ENCODE measurements at regions not wholly inside any gene's neighbourhood (a gene's known extent, or its start where the extent isn't known, plus 50 kb on each side); places are given as distances from the start of the nearest gene placed in this dataset.

DNA sequence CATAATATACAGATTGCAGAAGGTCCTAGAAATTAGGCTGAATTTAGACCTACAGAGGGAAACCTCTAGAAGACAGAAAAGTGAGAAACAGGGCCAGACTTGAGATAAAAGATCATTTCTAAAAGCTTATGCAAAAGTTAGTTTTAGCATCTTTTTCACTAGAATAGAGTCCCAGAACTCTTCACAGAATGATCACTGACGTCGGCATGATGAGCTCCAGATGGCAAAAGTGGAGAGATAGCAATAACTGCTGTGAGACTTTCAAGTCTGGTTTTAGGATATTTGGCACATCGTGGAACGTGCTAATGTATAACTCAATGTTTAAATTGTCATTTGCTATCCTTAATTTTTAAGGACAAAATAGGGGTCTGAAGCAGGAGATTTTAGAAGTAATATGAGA lies 1050.7 kb upstream of the CELF4 start:
- Histone ChIP-seq H3K27me3 (replicated peaks in 1 of 7) (no peaks in the 10 kb centered on the region), H3K9me3 (no peaks in the 10 kb centered on the region), H3K27ac (no peak overlapping the region), H3K36me3 (no peaks in the 10 kb centered on the region), H3K4me1 (no peaks in the 10 kb centered on the region), H3K4me3 (no peak overlapping the region)
- TF ChIP-seq, protein P1, sequence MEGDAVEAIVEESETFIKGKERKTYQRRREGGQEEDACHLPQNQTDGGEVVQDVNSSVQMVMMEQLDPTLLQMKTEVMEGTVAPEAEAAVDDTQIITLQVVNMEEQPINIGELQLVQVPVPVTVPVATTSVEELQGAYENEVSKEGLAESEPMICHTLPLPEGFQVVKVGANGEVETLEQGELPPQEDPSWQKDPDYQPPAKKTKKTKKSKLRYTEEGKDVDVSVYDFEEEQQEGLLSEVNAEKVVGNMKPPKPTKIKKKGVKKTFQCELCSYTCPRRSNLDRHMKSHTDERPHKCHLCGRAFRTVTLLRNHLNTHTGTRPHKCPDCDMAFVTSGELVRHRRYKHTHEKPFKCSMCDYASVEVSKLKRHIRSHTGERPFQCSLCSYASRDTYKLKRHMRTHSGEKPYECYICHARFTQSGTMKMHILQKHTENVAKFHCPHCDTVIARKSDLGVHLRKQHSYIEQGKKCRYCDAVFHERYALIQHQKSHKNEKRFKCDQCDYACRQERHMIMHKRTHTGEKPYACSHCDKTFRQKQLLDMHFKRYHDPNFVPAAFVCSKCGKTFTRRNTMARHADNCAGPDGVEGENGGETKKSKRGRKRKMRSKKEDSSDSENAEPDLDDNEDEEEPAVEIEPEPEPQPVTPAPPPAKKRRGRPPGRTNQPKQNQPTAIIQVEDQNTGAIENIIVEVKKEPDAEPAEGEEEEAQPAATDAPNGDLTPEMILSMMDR (IDR thresholded peaks at IDR 0.05 in 8 of 11, conservative IDR thresholded peaks at IDR 0.05 in 3 of 11): no peak
- TF ChIP-seq POLR2AphosphoS5 (IDR thresholded peaks at IDR 0.05): no peak
- no peak for TF ChIP-seq POLR2A (IDR thresholded peaks at IDR 0.05)
- DNase-seq: no peak
- WGBS, 5 donors: 73 to 92% (median 84%) methylated on average over 4 of the region's 4 CpGs
- intact Hi-C loops (cut with DNase I; ENCODE audit: low total_unique reads): no loop called here

DNA sequence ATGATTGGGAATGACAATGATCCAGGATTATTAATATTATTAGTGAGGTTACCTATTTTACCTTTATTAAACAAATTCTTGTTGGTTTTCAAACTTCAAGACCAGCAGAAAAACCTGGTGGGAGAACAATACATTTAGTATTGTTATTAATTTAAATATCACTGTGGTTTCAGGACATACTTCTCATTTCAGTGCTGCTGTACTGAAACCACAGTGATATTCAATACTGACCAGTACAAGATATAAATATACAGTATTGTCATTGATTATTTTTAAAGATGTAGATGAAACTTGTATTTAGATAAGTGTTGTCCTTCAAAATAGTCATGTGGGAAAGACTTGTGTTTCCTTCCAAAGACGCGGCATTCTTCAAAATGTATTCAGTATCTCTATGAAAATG lies 1047.3 kb upstream of the CELF4 start:
- no peak overlapping the region for H3K27ac ChIP-seq
- intact Hi-C loops (cut with DNase I; ENCODE audit: low total_unique reads): no loop called here
- H3K4me3 ChIP-seq: no peak overlapping the region
- TF ChIP-seq, protein P1 (IDR thresholded peaks at IDR 0.05 in 8 of 11, conservative IDR thresholded peaks at IDR 0.05 in 3 of 11): no peak
- TF ChIP-seq POLR2AphosphoS5 (IDR thresholded peaks at IDR 0.05): no peak
- DNase-seq: no peak
- H3K4me1 ChIP-seq: no peaks in the 10 kb centered on the region
- 87 to 99% (median 96%) methylated on average over 2 of the region's 2 CpGs for WGBS, 5 donors
- no peaks in the 10 kb centered on the region for H3K36me3 ChIP-seq
- H3K9me3 ChIP-seq: no peaks in the 10 kb centered on the region
- H3K27me3 ChIP-seq (replicated peaks in 1 of 7): no peaks in the 10 kb centered on the region

GRCh38 chr18:38611036-38611964 lies 1045.7 kb upstream of the CELF4 start:
- no peak for DNase-seq
- TF ChIP-seq POLR2AphosphoS5 (IDR thresholded peaks at IDR 0.05) (no peak), POLR2A (IDR thresholded peaks at IDR 0.05) (no peak)
- TF ChIP-seq, protein P1 (IDR thresholded peaks at IDR 0.05 in 8 of 11, conservative IDR thresholded peaks at IDR 0.05 in 3 of 11): no peak
- WGBS, 5 donors: 41 to 52% (median 48%) methylated on average over 9 of the region's 9 CpGs
- no peaks in the 10 kb centered on the region for H3K36me3 ChIP-seq
- no peak overlapping the region for H3K27ac ChIP-seq
- no peaks in the 10 kb centered on the region for H3K27me3 ChIP-seq (replicated peaks in 1 of 7)
- H3K4me3 ChIP-seq: no peak overlapping the region
- intact Hi-C loops (cut with DNase I; ENCODE audit: low total_unique reads): no loop called here
- H3K9me3 ChIP-seq: no peaks in the 10 kb centered on the region
- no peaks in the 10 kb centered on the region for H3K4me1 ChIP-seq

DNA sequence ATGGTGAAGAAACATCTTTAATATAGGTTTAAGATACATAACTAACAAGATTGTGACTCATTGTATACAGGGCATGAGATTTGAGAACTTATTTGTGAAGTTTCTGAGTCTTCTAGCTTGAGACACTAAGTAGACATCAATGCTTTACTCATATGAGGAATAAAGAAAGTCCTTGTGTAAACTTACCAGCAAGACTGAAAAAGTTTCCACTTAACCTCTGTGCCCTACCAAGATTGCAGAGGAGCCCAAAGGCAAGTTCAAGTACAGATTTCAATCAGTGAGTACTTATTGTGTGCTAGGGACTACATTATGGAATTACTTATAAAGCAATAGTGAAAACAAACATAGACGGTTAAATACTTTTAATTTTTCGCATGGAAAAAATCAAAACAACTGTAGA lies 1041.2 kb upstream of the CELF4 start:
- WGBS, 5 donors: 67 to 79% (median 74%) methylated on average over 2 of the region's 2 CpGs
- intact Hi-C loops (cut with DNase I; ENCODE audit: low total_unique reads): no loop called here
- Histone ChIP-seq H3K4me1 (no peaks in the 10 kb centered on the region), H3K27me3 (replicated peaks in 1 of 7) (no peaks in the 10 kb centered on the region), H3K27ac (no peak overlapping the region), H3K9me3 (no peaks in the 10 kb centered on the region), H3K4me3 (no peak overlapping the region), H3K36me3 (no peaks in the 10 kb centered on the region)
- no peak for TF ChIP-seq POLR2A (IDR thresholded peaks at IDR 0.05)
- TF ChIP-seq, protein P1 (IDR thresholded peaks at IDR 0.05 in 8 of 11, conservative IDR thresholded peaks at IDR 0.05 in 3 of 11): no peak
- DNase-seq: no peak
